ENCODE measurements at regions not wholly inside any gene's neighbourhood (a gene's known extent, or its start where the extent isn't known, plus 50 kb on each side); places are given as distances from the start of the nearest gene placed in this dataset.

DNA sequence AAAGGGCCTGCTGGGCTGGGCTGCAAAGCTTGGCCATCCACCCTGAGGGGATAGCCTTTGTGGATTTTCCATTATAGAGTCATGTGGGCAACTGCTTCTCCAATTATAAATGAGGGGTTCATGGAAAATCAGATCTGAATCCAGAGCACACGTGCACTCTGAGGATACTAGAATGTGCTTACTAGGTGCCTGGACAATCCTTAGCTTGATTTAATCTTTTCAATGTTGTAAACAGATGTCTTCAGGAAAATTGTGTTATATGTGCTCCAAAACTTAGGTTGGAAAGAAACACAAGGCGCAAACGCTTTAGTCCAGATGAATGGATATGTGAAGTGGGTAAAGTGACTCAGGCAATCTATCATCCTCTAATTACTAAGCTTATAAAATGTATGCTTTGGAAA, 92.0 kb downstream of the SLC17A6 start:
- no peak for TF ChIP-seq RARB (CRISPR knock-in tag; IDR thresholded peaks at IDR 0.05)
- TF ChIP-seq SNAI2 (CRISPR knock-in tag; IDR thresholded peaks at IDR 0.05), result no peak
- no peak for TF ChIP-seq PPARA (CRISPR knock-in tag; IDR thresholded peaks at IDR 0.05; ENCODE audit: borderline replicate concordance)
- TF ChIP-seq, protein P1, sequence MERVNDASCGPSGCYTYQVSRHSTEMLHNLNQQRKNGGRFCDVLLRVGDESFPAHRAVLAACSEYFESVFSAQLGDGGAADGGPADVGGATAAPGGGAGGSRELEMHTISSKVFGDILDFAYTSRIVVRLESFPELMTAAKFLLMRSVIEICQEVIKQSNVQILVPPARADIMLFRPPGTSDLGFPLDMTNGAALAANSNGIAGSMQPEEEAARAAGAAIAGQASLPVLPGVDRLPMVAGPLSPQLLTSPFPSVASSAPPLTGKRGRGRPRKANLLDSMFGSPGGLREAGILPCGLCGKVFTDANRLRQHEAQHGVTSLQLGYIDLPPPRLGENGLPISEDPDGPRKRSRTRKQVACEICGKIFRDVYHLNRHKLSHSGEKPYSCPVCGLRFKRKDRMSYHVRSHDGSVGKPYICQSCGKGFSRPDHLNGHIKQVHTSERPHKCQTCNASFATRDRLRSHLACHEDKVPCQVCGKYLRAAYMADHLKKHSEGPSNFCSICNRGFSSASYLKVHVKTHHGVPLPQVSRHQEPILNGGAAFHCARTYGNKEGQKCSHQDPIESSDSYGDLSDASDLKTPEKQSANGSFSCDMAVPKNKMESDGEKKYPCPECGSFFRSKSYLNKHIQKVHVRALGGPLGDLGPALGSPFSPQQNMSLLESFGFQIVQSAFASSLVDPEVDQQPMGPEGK (CRISPR knock-in tag; IDR thresholded peaks at IDR 0.05; ENCODE audit: borderline replicate concordance), result no peak
- TF ChIP-seq ESRRG (CRISPR knock-in tag; IDR thresholded peaks at IDR 0.05), result no peak
- TF ChIP-seq CSDC2 (CRISPR knock-in tag; IDR thresholded peaks at IDR 0.05), result no peak
- TF ChIP-seq OSR1 (CRISPR knock-in tag; IDR thresholded peaks at IDR 0.05), result no peak
- TF ChIP-seq ZFP30 (CRISPR knock-in tag; IDR thresholded peaks at IDR 0.05), result no peak

All from SK-N-SH treated with all-trans-retinoic acid at 6 μM for 48 hours (cell line).